ENCODE measurements at regions not wholly inside any gene's neighbourhood (a gene's known extent, or its start where the extent isn't known, plus 50 kb on each side); places are given as distances from the start of the nearest gene placed in this dataset.
"Not testable (repeated sequence)": the region's sequence is repeated elsewhere in the genome, so short reads cannot be mapped to it uniquely, and the experiment has no call there.

DNA sequence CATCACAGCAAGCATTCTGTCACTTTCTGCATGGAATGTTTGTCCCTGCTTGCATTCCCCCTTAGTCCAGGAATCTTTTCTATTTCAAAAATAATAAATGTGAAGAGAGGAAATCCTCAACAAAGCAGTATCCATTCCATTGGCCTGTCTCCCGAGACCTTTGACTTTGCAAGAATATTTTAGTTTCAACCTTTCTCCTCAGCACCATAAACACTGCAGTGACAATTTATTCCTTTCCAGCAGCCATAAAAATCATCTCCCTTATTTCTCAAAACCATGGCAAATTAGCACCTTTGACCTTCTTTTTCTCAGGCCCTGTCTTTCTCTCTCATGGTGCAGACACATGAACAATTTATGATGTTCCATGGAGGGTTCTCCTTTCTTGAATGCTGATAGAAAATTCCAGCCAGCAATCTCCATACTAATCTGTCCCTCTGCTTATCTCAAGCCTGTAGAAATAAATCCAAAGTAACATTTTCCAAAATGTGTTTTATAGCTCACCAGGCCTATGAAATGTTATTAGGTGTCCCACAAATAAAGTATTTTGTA, 352.1 kb upstream of the CCL2 start:
- no peak for DNase-seq (ENCODE audit: low spot score)

DNA sequence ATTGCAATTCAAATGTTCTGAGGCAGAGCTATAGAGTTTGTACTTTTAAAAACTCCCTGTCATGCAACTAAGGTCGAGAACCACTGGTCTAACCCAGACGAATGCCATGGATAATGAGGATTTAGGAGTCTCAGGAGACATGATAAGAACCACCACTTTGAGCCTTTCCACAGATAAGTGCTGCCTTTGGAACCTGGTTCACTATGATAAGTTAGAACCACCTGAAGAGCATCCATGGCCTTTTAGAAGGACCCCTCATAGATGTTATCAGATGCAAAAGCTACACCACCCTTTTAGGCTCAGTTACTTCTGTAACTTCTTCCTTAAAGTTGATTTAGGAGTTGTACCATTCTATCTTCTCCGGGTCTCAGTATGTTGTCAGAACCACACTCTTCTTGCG, 350.6 kb upstream of the CCL2 start:
- no peak for DNase-seq (ENCODE audit: low spot score)

DNA sequence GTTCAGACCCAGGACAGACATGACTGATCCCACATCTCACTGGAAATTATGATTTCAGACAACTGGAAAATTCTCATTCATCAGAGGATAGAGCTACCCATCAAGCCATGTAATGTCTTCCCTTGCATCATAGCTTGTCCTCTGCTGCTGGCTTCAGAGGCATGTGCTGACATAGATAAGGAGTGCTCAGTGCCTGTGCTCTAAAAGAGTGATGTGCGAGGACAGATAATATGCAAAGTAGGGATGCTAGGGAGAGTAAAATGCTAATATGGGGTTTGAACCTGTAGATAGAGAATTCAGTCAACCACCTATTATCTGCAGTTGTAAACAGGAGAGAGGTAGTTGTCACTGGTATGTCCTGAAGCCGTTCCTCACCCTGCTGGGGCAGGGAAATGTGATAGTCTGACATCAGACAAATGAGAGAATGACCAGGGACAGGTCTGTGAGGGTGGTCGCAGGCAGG, 349.7 kb upstream of the CCL2 start:
- no peak for DNase-seq (ENCODE audit: low spot score)

DNA sequence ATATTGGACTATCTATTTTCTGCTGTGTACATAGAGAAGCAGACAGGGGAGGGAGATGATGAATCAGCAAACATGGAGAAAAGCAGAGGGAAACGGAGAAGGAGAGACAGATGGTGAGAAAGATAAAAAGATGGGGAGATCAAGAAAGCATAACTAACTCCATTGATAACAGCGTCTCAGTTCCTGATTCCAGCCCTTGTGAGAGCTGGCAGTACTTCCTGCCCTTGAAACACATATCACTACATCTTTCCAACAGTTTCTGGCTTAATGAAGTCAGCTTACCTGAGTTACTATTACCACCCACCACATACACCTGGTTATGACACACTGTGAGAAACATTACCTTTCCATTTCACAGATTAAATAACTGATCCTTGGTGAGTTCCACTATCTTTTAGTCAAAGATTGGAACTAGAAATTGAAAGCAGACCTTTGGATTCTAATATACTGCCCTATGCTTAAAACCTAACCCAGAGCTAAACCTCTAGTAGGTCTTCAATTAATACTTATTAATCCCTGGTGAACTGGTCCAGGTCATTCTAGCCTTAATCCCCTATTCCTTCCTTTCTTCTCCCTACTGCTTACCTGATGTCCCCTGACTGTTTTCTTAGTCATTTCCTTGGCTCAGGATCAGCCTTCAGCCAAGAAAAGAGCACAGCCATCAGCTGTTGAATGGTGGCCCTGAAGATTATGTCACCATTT, 346.6 kb upstream of the CCL2 start:
- DNase-seq (ENCODE audit: low spot score), result no peak

DNA sequence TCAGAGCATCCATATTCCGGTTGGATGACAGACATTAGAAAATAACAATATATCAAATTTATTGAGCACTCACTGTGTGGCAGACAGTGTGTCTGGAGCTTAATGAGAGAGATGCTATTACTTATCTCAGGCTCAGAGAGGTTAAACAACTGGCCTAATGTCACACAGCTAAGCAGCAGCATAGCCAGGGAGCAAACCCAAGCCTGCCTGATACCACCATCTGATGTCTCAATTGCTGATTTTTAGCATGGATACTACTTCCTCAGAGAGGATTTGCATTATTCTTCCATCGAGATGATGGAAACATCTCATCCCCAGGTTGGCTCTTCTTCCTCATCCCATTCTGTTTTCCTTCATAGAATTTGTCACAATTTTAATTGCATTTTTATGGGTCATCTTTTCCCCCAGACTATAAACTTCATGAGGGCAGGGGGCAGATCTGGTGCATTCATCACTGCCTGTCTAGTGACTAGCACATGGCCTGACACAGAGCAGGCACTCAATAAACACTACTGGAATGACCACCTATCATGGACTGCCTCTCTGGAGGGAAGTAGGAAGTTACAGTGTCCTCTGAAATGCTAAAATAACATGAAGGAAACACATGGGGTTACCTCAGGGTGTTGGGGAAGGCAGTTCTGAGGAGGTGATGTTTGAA, 344.8 kb upstream of the CCL2 start:
- no peak for DNase-seq (ENCODE audit: low spot score)

DNA sequence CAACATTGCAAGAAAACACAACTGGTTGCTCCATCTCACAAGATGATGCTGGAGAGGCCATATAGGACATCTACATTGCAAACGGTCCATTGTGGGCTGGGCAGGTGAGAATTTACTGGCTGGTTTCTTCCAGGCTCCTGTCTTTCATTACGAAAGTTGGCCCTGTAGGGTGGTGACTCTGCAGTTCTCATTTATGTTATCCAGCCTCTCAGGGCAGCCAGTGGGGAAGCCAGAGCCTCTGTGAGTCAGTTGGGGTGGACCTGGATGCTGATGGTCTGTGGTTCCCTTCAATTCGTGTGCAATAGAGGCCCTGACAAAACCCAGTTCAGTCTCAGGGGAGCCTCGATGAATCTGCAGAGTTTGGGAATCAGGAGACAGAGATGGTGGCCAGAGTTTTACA, 341.0 kb upstream of the CCL2 start:
- DNase-seq (ENCODE audit: low spot score), result no peak

DNA sequence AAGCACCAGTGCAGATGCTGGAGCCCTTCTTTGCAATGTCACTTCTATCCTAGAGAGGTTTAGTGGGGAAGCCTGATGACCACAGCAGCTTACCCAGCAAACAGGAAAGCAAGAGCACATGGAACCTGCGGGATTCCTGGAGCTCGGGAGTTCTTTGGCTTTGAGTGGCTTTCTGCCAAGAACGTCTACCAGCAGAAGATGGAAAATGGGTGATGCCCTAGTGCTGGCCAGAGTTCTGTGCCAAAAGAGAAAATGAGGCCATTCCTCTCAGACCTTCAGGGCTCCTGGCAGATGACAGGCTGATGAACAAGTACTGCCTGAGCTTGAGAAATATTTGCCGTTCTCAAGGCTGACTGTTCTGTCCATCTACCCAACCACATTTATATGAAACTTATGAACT, 332.1 kb upstream of the CCL2 start:
- DNase-seq (ENCODE audit: low spot score), result no peak

DNA sequence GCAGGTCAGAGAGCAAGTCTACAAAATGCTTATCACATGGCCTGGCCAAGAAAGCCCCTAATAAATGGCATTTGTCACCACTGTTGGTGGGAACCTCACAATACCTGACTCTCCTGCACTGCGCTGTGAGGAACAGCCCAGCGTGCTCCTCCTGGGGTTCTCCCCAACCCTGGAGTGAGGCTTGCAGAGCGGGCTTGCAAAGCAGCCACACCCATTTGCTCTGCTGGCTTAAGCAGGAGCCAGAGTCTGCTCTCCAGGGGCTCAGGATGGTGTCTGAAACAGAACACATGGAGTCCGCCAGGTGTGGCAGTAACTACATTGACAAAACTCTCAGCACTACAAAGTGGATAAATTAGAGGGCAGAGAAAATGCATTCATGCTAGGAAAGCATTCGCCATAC, 331.0 kb upstream of the CCL2 start:
- no peak for DNase-seq (ENCODE audit: low spot score)

DNA sequence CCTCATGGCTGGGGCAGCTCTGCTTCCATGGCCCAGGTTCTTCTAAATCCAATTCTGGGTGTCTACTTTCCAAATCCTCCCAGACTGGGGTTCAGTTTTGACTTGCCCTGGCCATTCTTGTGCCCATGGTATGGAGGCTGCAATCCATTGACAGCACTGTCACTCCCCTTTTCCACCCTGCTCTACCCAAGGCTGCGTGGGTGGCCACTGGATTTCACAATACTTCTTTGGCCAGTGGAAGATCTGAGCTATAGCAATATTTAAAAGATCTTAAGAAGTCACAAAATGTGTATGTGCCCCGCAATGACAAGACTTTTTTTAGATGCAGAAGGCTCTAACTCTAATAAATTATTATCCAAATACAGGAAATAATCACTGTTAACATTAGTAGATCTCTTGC, 329.4 kb upstream of the CCL2 start:
- DNase-seq (ENCODE audit: low spot score), result no peak

DNA sequence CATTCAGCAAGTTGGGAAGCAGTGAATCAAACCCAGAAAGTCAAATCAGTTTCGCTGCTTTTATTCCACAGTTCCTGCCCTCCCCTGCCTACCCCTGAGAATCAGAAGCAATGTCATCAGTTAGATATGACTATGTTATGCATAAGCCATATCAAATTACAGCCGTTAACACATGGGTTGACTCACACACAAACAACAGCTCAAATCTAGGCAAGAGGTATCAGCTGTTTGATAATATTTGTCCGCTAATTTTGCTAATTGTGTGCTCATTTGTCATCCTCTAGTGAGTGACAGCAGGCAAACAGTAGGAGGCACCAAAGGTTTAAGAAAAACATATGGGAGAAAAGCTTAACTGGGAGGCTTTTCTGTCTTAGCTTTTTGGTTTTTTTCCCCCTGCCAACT, 327.4 kb upstream of the CCL2 start:
- DNase-seq (ENCODE audit: low spot score), result no peak

DNA sequence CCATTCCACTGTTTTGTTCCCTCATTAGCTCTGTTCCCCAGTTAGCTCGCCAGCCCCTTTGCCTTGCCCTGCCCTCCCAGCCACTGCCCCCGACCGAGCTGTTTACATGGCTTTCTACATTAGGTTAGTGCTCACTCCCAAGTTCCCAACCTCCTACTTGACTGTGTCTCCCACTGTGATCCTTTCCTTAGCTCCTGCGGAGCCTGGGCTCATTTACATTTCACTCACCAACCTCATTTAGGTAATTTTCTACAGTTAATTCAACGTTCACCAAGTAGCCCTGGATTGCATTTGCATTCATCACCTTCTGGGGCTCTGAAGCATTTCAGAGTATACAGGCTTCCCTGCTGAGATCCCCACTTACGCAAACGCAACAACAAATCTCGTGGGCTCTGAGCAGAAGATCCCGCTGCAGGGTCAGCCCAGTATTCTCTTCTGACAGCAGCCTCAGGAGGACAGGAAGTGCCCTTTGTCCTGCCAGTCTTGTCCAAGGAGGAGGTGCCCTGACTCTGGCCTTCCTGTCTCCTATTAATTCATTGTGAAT, 325.8 kb upstream of the CCL2 start:
- DNase-seq (ENCODE audit: low spot score), result no peak

DNA sequence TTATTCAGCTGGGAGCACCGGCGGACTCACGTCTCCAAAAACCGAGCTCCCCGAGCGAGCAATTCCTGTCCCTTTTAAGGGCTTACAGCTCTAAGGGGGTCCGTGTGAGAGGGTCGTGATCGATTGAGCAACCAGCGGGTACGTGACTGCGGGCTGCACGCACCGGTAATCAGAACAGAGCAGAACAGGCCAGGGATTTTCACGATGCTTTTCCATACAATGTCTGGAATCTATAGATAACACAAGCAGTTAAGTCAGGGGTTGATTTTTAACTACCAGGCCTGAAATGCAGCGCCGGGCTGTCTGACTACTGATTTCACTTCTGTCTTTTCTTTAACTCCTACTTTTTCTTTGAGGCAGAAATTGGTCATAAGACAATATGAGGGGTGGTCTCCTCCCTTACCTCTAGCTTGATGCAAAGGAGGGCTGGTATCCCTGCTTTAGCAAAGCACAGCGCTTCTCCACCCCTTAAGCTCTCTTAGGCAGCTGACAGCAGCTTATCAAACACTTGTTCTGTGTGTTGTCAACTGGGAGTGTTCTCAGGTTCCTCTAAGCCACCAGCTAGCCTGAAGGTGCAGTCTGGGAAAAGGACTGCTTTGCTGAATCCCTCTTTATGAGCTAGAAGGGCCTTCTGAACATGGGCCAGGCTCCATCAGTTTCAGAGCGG, 323.8 kb upstream of the CCL2 start:
- not testable (repeated sequence) for DNase-seq (ENCODE audit: low spot score)

DNA sequence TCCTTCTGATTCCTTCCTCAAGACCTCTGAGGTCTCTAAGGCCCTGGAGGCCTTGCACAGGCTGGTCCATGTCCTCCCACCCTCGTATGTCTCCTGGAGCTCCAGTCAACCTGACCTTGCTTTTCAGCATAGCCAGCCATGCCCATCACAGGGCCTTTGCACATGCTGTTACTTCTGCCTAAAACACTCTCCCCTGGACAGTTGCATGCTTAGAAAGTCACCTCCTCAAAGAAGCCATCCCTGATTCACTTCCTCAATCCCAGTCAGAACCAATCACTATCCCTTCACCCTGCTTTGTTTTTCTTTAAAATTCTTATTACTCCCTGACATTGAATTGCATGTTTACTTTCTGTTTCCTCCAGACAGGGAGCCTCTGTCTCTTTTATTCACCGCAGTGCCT, 322.1 kb upstream of the CCL2 start:
- no peak for DNase-seq (ENCODE audit: low spot score)

DNA sequence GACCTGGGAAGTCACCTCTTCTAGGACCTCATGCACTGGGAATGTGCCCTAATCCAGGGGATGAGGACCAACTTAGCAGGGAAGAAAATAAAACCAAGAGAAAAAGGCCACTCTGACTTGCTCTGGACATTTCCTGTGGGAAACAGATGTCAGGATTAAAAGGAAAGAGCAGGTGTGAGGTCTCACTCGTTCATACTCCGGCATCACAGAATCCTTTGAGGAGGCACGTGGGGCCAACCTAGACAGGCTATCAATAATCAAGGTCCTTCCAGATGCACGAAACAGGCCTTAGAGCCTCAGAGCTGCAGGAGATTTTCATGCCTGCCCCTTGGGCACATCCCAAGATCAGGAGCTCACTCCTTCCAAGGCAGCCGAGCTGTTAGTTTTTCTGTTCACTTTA, 321.5 kb upstream of the CCL2 start:
- no peak for DNase-seq (ENCODE audit: low spot score)

DNA sequence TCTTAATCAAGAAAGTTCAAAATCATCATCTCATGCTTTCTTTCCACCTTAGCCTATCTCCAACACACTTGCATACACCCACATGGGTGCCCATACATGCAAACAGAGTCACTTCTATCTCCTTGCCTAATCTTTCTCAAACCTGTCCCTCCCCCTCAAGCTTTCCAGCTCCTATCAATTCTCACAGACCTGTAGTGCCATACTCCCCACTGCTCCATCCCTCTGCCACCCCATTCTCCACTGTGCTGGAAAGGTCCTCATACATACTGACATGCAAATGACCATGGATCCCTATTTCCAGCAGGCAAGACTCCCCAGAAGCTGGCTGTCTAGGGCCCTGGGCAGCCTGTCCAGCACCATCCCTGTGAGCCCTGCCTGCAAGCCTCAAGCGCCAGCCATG, 320.4 kb upstream of the CCL2 start:
- no peak for DNase-seq (ENCODE audit: low spot score)

DNA sequence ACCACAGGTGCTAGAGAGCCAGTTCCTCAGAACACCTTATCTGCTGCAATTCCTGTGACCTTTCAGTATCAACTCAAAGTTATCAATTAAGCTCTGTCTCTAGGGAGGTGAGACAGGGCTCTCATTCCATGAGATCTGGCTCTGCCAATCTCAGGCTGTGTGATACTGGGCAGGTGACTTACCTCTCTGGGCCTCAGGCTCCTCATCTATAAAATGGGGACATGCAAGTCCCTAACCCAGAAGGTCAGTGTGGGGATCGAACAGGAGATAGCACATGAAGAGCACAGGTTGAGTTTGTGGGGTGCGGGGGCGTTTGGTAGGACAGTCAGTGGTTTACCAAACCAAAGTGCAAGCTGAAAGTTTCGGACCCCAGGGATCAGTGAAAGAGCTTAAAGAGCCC, 319.3 kb upstream of the CCL2 start:
- DNase-seq (ENCODE audit: low spot score), result no peak

DNA sequence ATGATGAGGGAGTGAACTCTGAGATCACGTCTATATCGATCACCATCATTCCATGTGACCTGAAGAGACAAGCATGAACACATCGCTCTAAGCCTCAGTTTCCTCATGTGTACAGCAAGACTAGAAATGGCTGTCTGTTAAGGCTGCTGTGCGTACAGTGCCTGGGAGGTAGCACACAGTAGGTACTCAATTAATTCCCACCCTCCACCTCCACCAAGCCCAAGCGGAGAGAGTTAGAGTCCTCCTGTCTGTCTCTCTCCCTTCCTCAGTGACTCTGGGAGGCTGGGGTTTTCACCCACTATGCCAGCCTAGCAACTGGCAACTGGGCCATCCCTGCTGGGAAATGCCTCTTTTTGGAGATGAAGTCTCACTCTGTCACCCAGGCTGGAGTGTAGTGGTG, 318.3 kb upstream of the CCL2 start:
- DNase-seq (ENCODE audit: low spot score), result no peak

DNA sequence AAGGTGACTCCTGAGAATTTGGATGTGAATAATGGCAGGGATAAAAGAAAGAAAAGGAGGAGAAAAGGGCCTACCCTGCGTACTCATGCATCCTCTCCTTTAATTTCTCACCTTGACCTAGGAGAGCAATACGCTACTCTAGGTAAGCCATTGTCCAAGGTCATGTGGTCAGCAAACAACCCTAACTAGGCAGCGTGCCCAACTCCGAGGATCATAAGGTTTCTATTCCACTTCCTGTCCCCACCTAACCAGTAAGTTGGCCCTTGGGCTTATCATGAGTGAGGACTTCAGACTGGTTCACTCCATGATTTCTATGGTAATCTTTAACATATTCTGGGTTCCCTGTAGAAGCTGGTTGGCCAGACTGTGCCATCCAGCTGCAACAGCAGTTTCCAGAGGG, 315.1 kb upstream of the CCL2 start:
- DNase-seq (ENCODE audit: low spot score), result no peak

DNA sequence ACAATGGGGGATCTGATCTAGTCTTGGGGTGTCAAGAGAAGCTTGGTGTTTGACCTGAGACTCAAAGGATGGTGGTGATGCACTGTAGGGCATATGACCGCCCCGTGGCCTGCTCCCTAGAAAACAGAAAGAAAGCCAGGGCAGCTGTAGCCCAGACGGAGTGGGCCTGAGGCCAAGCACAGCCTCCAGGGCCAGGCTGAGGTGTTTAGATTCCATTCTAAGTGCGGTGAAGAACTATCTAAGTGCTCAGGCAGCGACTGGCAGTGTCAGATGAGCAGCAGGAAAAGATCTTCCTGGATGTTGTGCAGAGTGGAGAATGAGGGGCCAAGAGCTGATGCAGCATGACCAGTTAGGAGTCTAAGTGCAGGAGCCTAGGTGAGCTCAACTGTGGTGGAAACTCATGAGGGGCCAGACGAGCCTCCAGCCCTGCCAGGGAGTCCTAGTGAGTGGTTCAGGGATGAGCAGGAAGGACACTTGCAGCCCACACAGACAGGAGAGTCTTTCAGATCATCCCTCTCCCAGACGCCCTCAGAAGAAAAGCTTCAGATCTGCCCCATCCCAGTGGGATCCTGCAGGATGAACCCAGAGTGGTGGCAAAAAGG, 314.2 kb upstream of the CCL2 start:
- DNase-seq (ENCODE audit: low spot score), result peak; percentile 53

DNA sequence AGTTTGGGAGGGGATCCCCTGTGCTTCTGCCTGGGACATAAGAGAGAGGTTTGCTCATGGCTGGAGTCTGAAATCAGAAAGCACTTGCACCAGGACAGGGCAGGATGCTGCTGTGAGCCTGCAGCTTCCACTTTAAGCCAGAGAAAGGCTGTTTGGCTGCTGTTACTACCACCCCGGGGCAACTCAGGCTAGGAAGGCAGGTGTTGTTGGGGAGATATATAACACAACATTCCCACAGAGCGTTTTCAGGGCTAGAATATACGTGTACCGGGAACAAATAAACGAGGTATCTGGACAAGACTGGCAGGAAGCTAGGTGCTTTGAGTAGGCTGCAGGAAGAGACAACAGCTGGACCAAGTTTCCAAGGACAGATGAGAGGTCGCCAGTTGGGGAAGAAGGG, 313.3 kb upstream of the CCL2 start:
- DNase-seq (ENCODE audit: low spot score), result no peak

DNA sequence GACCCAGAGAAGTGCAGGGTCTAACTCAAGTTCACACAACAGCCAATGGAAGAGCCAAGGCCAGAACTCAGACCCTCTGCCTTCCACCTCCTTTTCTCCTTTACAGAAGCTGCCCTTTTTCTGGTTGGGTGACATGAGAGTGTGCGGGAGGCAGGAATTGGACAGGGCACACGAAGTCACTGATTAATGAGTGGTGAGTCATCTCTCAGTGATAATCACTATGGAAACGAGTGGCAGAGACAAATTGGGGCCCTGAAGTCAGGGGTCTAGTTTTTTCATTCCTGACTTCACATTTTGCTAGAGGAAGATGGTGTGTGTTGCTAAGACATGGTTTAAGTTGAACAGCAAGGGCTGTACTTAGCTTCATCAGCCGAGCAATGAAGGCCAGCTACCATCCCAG, 312.7 kb upstream of the CCL2 start:
- peak; percentile 17 for DNase-seq (ENCODE audit: low spot score)

DNA sequence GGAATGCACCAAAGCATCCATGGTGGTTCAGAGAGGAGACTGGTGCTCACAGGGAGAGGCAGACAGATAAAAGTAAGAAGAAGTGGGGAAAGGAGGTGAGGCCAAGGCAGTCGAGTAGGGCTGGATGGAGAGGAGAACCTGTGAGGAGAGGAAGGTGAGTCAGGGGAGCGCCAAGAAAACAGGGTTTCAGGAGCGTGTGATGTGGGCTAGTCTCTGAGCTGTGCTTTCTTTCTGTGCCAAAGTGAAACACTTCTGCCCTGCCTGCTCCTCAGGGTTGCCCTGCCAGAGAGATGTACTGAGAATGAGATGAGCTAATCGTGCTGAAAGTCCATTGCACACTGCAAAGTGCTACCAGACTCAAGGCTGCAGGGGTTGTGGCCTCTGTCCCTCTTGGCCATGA, 310.7 kb upstream of the CCL2 start:
- DNase-seq (ENCODE audit: low spot score), result no peak

DNA sequence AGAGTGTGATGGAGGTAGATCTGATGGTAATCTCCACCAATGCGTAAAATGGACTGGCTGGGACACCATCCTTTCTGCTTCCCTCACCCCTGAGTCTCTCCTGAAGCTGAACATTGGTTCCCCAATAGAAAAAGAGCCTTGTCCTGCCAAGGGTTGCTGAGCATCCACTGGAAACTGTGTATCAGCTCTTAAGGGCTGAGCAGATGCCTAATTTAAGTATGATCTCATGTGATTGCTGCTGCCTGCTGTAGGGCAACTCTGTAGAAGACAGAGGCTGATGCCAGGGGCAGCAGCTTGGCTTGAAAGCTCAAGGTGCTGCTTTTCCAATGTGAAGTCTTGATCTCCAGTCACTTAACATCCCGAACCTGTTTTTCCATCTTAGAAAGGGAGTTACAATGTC, 310.3 kb upstream of the CCL2 start:
- DNase-seq (ENCODE audit: low spot score), result no peak

All from left forelimb (tissue), 1 donor.